H9 (cell line): ENCODE measurements at regions not wholly inside any gene's neighbourhood (a gene's known extent, or its start where the extent isn't known, plus 50 kb on each side); places are given as distances from the start of the nearest gene placed in this dataset.

Experiments
- DNase-seq: peaks from one replicate; pipeline ENCODE4 v3.0.0-alpha.2; 2017
- H2AFZ ChIP-seq: one replicate; pipeline ENCODE4 v1.6.1; 2013; ENCODE audit warnings: mild to moderate bottlenecking, low read length, control low read depth, moderate library complexity
- H2AK5ac ChIP-seq: 2 replicates; pipeline ENCODE4 v1.6.1; 2013; ENCODE audit warnings: low read length, control low read depth, mixed read lengths; ENCODE audit not compliant: insufficient read length
- H2BK120ac ChIP-seq: one replicate; pipeline ENCODE4 v1.6.1; 2013; ENCODE audit warnings: low read depth, mild to moderate bottlenecking, low read length, control low read depth, inconsistent platforms; ENCODE audit not compliant: poor library complexity, severe bottlenecking
- H2BK12ac ChIP-seq: 2 replicates; pipeline ENCODE4 v1.6.1; 2013; ENCODE audit warnings: low read length, control low read depth, mixed read lengths, low read depth; ENCODE audit not compliant: insufficient read length
- H2BK15ac ChIP-seq: 2 replicates; pipeline ENCODE4 v1.6.1; 2013; ENCODE audit warnings: low read depth, low read length, control low read depth
- H2BK20ac ChIP-seq: one replicate; pipeline ENCODE4 v1.6.1; 2013; ENCODE audit warnings: low read depth, mild to moderate bottlenecking, low read length, control low read depth, inconsistent platforms; ENCODE audit not compliant: poor library complexity, severe bottlenecking
- H2BK5ac ChIP-seq: 2 replicates; pipeline ENCODE4 v1.6.1; 2013; ENCODE audit warnings: low read length, control low read depth, mixed read lengths; ENCODE audit not compliant: insufficient read length
- H3K14ac ChIP-seq: 2 replicates; pipeline ENCODE4 v1.6.1; 2013; ENCODE audit warnings: low read length, control low read depth; ENCODE audit not compliant: insufficient read depth
- H3K18ac ChIP-seq: 2 replicates; pipeline ENCODE4 v1.6.1; 2013; ENCODE audit warnings: low read depth, mild to moderate bottlenecking, mixed read lengths, low read length, control low read depth; ENCODE audit not compliant: insufficient read length
- H3K23ac ChIP-seq: 2 replicates; pipeline ENCODE4 v1.6.1; 2013; ENCODE audit warnings: low read length, control low read depth, mixed read lengths, low read depth; ENCODE audit not compliant: insufficient read length
- H3K23me2 ChIP-seq: 2 replicates; pipeline ENCODE4 v1.6.1; 2013; ENCODE audit warnings: low read depth, mild to moderate bottlenecking, mixed read lengths, low read length, control low read depth; ENCODE audit not compliant: insufficient read length, poor library complexity, severe bottlenecking
- H3K27ac ChIP-seq: 2 replicates; pipeline ENCODE4 v1.5.1; 2013; ENCODE audit warnings: low read length, control low read depth, mixed read lengths, low read depth; ENCODE audit not compliant: insufficient read length
- H3K27me3 ChIP-seq: 2 replicates; pipeline ENCODE4 v1.6.1; 2013; ENCODE audit warnings: low read length, control low read depth, inconsistent platforms; ENCODE audit not compliant: insufficient read depth
- H3K4ac ChIP-seq: 2 replicates; pipeline ENCODE4 v1.6.1; 2013; ENCODE audit warnings: low read depth, mild to moderate bottlenecking, control low read depth, inconsistent platforms, low read length, moderate library complexity
- H3K4me1 ChIP-seq: 2 replicates; pipeline ENCODE4 v1.6.1; 2013; ENCODE audit warnings: low read length, control low read depth, inconsistent platforms; ENCODE audit not compliant: insufficient read depth
- H3K4me2 ChIP-seq: 2 replicates; pipeline ENCODE4 v1.6.1; 2013; ENCODE audit warnings: low read length, control low read depth, mixed read lengths; ENCODE audit not compliant: insufficient read length, insufficient read depth
- H3K56ac ChIP-seq: 2 replicates; pipeline ENCODE4 v1.6.1; 2013; ENCODE audit warnings: low read depth, mild to moderate bottlenecking, mixed read lengths, low read length, control low read depth; ENCODE audit not compliant: insufficient read length
- H3K79me1 ChIP-seq: 2 replicates; pipeline ENCODE4 v1.6.1; 2013; ENCODE audit warnings: low read depth, mild to moderate bottlenecking, moderate library complexity, low read length, control low read depth, inconsistent platforms; ENCODE audit not compliant: insufficient read depth, poor library complexity, severe bottlenecking
- H3K79me2 ChIP-seq: 2 replicates; pipeline ENCODE4 v1.6.1; 2013; ENCODE audit warnings: low read length, control low read depth, inconsistent platforms; ENCODE audit not compliant: insufficient read depth
- H3K9ac ChIP-seq: 2 replicates; pipeline ENCODE4 v1.6.1; 2013; ENCODE audit warnings: low read length, control low read depth, mixed read lengths; ENCODE audit not compliant: insufficient read length; ENCODE audit errors: extremely low read depth
- H3K9me3 ChIP-seq: one replicate; pipeline ENCODE4 v1.6.1; 2013; ENCODE audit warnings: low read depth, low read length, inconsistent platforms; ENCODE audit not compliant: control insufficient read depth
- H3T11ph ChIP-seq: one replicate; pipeline ENCODE4 v1.6.1; 2013; ENCODE audit warnings: mild to moderate bottlenecking, low read length, control low read depth, inconsistent platforms
- H4K20me1 ChIP-seq: one replicate; pipeline ENCODE4 v1.6.1; 2013; ENCODE audit not compliant: control insufficient read depth, insufficient read length, insufficient read depth
- H4K5ac ChIP-seq: 2 replicates; pipeline ENCODE4 v1.6.1; 2013; ENCODE audit warnings: low read depth, mild to moderate bottlenecking, mixed read lengths, low read length, control low read depth; ENCODE audit not compliant: insufficient read length
- H4K8ac ChIP-seq: replicated peaks from 2 replicates; pipeline ENCODE4 v1.6.1; 2013; ENCODE audit warnings: low read length, control low read depth, mixed read lengths, low read depth; ENCODE audit not compliant: insufficient read length
- H4K91ac ChIP-seq: 2 replicates; pipeline ENCODE4 v1.6.1; 2013; ENCODE audit warnings: low read depth, mild to moderate bottlenecking, moderate library complexity, mixed read lengths, low read length, control low read depth; ENCODE audit not compliant: insufficient read length
- H3K27ac Mint-ChIP-seq, 3 experiments: 2 replicates in 2 of 3; 3 replicates in 1 of 3; pipeline ENCODE4 v1.8.0; 2020 to 2021; ENCODE audit warnings: mixed read lengths in 3 of 3, mild to moderate bottlenecking in 1 of 3, moderate library complexity in 1 of 3
- H3K27me3 Mint-ChIP-seq: 2 replicates; pipeline ENCODE4 v1.8.0; 2021; ENCODE audit warnings: low read depth, mild to moderate bottlenecking, moderate library complexity, mixed read lengths
- H3K36me3 Mint-ChIP-seq, 3 experiments: 2 replicates in 2 of 3; 3 replicates in 1 of 3; pipeline ENCODE4 v1.8.0; 2020 to 2021; ENCODE audit warnings: low read depth in 3 of 3, mixed read lengths in 3 of 3; ENCODE audit not compliant: insufficient read depth in 1 of 3
- H3K4me1 Mint-ChIP-seq, 2 experiments: 2 replicates each; pipeline ENCODE4 v1.8.0; 2020; ENCODE audit warnings: mixed read lengths in 2 of 2
- H3K4me3 Mint-ChIP-seq, 2 experiments: 2 replicates in 1 of 2; 3 replicates in 1 of 2; pipeline ENCODE4 v1.8.0; 2020 to 2021; ENCODE audit warnings: mild to moderate bottlenecking in 2 of 2, mixed read lengths in 2 of 2, moderate library complexity in 1 of 2
- H3K9me3 Mint-ChIP-seq, 2 experiments: 2 replicates in 1 of 2; 3 replicates in 1 of 2; pipeline ENCODE4 v1.8.0; 2020; ENCODE audit warnings: mild to moderate bottlenecking in 2 of 2, mixed read lengths in 2 of 2, moderate library complexity in 1 of 2
- WGBS: extraction: QIAGEN DNeasy Blood & Tissue Kit; methylation state at CpG from one replicate; pipeline ENCODE4 v1.1.7; 2013; ENCODE audit warnings: missing lambda C conversion rate, low lambda C conversion rate, mixed read lengths; ENCODE audit not compliant: insufficient read length; ENCODE audit errors: extremely low coverage; 5-methylcytosine and 5-hydroxymethylcytosine counted together
- TF ChIP-seq, protein P1 (sequence below): fragments of 200-600 bp; sonication (generic); conservative IDR thresholded peaks from 3 replicates; pipeline ENCODE4 v1.8.0; 2021; ENCODE audit warnings: antibody characterized with exemption, mild to moderate bottlenecking

DNA sequence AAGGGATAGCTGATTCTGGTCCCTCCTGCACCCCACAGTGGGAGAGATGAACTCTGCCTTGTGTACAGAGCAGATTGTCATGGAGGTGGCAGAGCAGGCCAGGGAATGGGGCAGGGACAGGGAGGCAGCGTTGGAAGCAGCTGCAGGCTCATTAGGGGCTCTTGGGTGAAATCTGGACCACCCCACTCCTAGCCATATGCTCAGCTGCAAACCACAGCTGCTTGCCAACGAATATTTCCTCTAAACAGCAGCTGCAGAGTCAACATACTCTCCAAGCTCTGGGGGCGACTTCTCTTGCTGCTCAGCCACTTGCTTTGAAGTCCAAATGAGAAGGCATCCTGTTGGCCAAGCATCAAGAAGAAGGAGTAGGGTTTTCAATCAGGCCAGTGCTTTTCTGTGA is 302.3 kb upstream of the AUTS2 start:
- no peak for DNase-seq
- Histone ChIP-seq H3K4me2 (no peak overlapping the region), H3K79me2 (no peaks in the 10 kb centered on the region), H3K9me3 (no peaks in the 10 kb centered on the region), H2AFZ (no peak overlapping the region), H2BK12ac (no peak overlapping the region), H2BK15ac (no peak overlapping the region), H3K27ac (no peak overlapping the region), H3T11ph (no peak overlapping the region), H3K23me2 (no peaks in the 10 kb centered on the region), H3K56ac (no peak overlapping the region), H3K9ac (no peak overlapping the region), H2BK20ac (no peak overlapping the region), H4K8ac (no peak overlapping the region), H3K18ac (no peak overlapping the region), H3K23ac (no peak overlapping the region), H3K14ac (no peak overlapping the region), H3K27me3 (no peaks in the 10 kb centered on the region), H4K5ac (no peak overlapping the region), H3K4me1 (no peaks in the 10 kb centered on the region), H4K91ac (no peak overlapping the region), H3K4ac (no peak overlapping the region), H3K79me1 (no peaks in the 10 kb centered on the region), H4K20me1 (no peaks in the 10 kb centered on the region), H2AK5ac (no peak overlapping the region), H2BK5ac (no peak overlapping the region), H2BK120ac (no peak overlapping the region)
- Mint-ChIP-seq H3K27ac (no peak overlapping the region), H3K36me3 (no peaks in the 10 kb centered on the region), H3K4me3 (no peak overlapping the region), H3K9me3 (no peaks in the 10 kb centered on the region; a peak in 1 of 5 replicates), H3K4me1 (no peaks in the 10 kb centered on the region), H3K27me3 (peaks cover 27% of the 10 kb centered on the region)
- TF ChIP-seq, protein P1, sequence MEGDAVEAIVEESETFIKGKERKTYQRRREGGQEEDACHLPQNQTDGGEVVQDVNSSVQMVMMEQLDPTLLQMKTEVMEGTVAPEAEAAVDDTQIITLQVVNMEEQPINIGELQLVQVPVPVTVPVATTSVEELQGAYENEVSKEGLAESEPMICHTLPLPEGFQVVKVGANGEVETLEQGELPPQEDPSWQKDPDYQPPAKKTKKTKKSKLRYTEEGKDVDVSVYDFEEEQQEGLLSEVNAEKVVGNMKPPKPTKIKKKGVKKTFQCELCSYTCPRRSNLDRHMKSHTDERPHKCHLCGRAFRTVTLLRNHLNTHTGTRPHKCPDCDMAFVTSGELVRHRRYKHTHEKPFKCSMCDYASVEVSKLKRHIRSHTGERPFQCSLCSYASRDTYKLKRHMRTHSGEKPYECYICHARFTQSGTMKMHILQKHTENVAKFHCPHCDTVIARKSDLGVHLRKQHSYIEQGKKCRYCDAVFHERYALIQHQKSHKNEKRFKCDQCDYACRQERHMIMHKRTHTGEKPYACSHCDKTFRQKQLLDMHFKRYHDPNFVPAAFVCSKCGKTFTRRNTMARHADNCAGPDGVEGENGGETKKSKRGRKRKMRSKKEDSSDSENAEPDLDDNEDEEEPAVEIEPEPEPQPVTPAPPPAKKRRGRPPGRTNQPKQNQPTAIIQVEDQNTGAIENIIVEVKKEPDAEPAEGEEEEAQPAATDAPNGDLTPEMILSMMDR: no peak
- no CpG with 5 or more reads among the region's 3 CpGs for WGBS
